ENCODE measurements at regions not wholly inside any gene's neighbourhood (a gene's known extent, or its start where the extent isn't known, plus 50 kb on each side); places are given as distances from the start of the nearest gene placed in this dataset.

GRCh38 chr21:26405735-26406361 lies 167.2 kb downstream of the CYYR1 start:
- Mint-ChIP-seq H3K27me3 (ENCODE audit: insufficient read depth, low read depth, poor library complexity) (peaks cover 2% of the 10 kb centered on the region), H3K27ac (peak overlapping the region; percentile 87), H3K4me3 (no peak overlapping the region; the same call in 2 of the 3 replicates), H3K36me3 (ENCODE audit: low read depth) (no peaks in the 10 kb centered on the region), H3K4me1 (peaks cover 11% of the 10 kb centered on the region; the same call in 2 of the 3 replicates), H3K9me3 (no peaks in the 10 kb centered on the region)
- DNase-seq (ENCODE audit: low spot score) (peak; percentile 34), ATAC-seq (peak; percentile 33; the same call in 2 of the 3 replicates)
- TF ChIP-seq REST (IDR thresholded peaks at IDR 0.05; ENCODE audit: unreplicated experiment): no peak
- Histone ChIP-seq H3K27ac (ENCODE audit: low read depth) (no peak overlapping the region), H3K4me1 (ENCODE audit: insufficient read depth) (no peaks in the 10 kb centered on the region), H3K4me2 (no peak overlapping the region), H3K36me3 (ENCODE audit: insufficient read depth) (no peaks in the 10 kb centered on the region), H3K9me2 (ENCODE audit: insufficient read depth) (no peaks in the 10 kb centered on the region), H3K4me3 (no peak overlapping the region), H3F3A (replicated peaks; ENCODE audit: low read depth) (no peaks in the 10 kb centered on the region), H2AFZ (peak overlapping the region; percentile 88), H3K27me3 (ENCODE audit: insufficient read depth) (no peaks in the 10 kb centered on the region; the same call in 1 of the 2 replicates), H4K20me1 (replicated peaks; ENCODE audit: insufficient read depth) (no peaks in the 10 kb centered on the region), H3K79me2 (replicated peaks; ENCODE audit: insufficient read depth) (no peaks in the 10 kb centered on the region)

GRCh38 chr21:26405071-26405470 lies 168.0 kb downstream of the CYYR1 start:
- no peaks in the 10 kb centered on the region for H3K9me2 ChIP-seq (ENCODE audit: insufficient read depth)
- no peak overlapping the region for H3K4me3 Mint-ChIP-seq
- no peaks in the 10 kb centered on the region for H3K9me3 Mint-ChIP-seq
- peaks cover 11% of the 10 kb centered on the region; the same call in 2 of the 3 replicates for H3K4me1 Mint-ChIP-seq
- no peaks in the 10 kb centered on the region for H3K79me2 ChIP-seq (replicated peaks; ENCODE audit: insufficient read depth)
- ATAC-seq: peak; percentile 53; the same call in 2 of the 3 replicates
- no peaks in the 10 kb centered on the region for H3K36me3 Mint-ChIP-seq (ENCODE audit: low read depth)
- H2AFZ ChIP-seq: peak overlapping the region; percentile 88; the same call in 1 of the 2 replicates
- no peak overlapping the region for H3K4me2 ChIP-seq
- no peaks in the 10 kb centered on the region for H4K20me1 ChIP-seq (replicated peaks; ENCODE audit: insufficient read depth)
- no peaks in the 10 kb centered on the region for H3K36me3 ChIP-seq (ENCODE audit: insufficient read depth)
- no peak overlapping the region for H3K27ac ChIP-seq (ENCODE audit: low read depth)
- H3K4me3 ChIP-seq: no peak overlapping the region
- H3F3A ChIP-seq (replicated peaks; ENCODE audit: low read depth): no peaks in the 10 kb centered on the region
- no peaks in the 10 kb centered on the region; the same call in 1 of the 2 replicates for H3K27me3 ChIP-seq (ENCODE audit: insufficient read depth)
- peak; percentile 16 for DNase-seq (ENCODE audit: low spot score)
- no peak overlapping the region for H3K27ac Mint-ChIP-seq
- H3K4me1 ChIP-seq (ENCODE audit: insufficient read depth): no peaks in the 10 kb centered on the region
- peaks cover 2% of the 10 kb centered on the region for H3K27me3 Mint-ChIP-seq (ENCODE audit: insufficient read depth, low read depth, poor library complexity)
- TF ChIP-seq REST (IDR thresholded peaks at IDR 0.05; ENCODE audit: unreplicated experiment) (no peak), ZNF462 (CRISPR knock-in tag; IDR thresholded peaks at IDR 0.05) (no peak), EZH2 (IDR thresholded peaks at IDR 0.05; ENCODE audit: low read depth, unreplicated experiment) (no peak), ETS1 (IDR thresholded peaks at IDR 0.05) (no peak), POLR2AphosphoS5 (IDR thresholded peaks at IDR 0.05; ENCODE audit: low read depth) (no peak)

Measured in GM23338 (cell line).